ENCODE measurements at regions not wholly inside any gene's neighbourhood (a gene's known extent, or its start where the extent isn't known, plus 50 kb on each side); places are given as distances from the start of the nearest gene placed in this dataset.
A peak's percentile ranks its signal among the peaks of the same experiment; 100 is the strongest.

GRCh38 chr1:224496826-224497225 lies 62.2 kb upstream of the WDR26 start:
- no peaks in the 10 kb centered on the region for H3K27me3 ChIP-seq
- intact Hi-C loops (cut with DNase I) = no loop called here
- 79 to 97% methylated on average over 1 of the region's 1 CpG for WGBS, 2 donors
- H3K4me1 ChIP-seq = peaks cover 29% of the 10 kb centered on the region
- no peak for TF ChIP-seq POLR2A (IDR thresholded peaks at IDR 0.05)
- no peaks in the 10 kb centered on the region for H3K36me3 ChIP-seq (replicated peaks in 1 of 2; ENCODE audit: insufficient read depth in 1 of 2, low read depth in 2 of 2)
- no peak for DNase-seq
- no peak overlapping the region for H3K4me3 ChIP-seq
- no peak overlapping the region for H3K27ac ChIP-seq
- no peaks in the 10 kb centered on the region for H3K9me3 ChIP-seq
- no peak for ATAC-seq

GRCh38 chr1:224497714-224498573 lies 63.3 kb upstream of the WDR26 start:
- 52 to 53% methylated on average over 3 of the region's 3 CpGs for WGBS, 2 donors
- ATAC-seq (peak; percentile 43), DNase-seq (peak in 3 of 4 donors; percentile 27 to 62 (median 38))
- no peak overlapping the region for H3K4me3 ChIP-seq
- H3K36me3 ChIP-seq (replicated peaks in 1 of 2; ENCODE audit: insufficient read depth in 1 of 2, low read depth in 2 of 2) = no peaks in the 10 kb centered on the region
- no peaks in the 10 kb centered on the region for H3K27me3 ChIP-seq
- peaks cover 30% of the 10 kb centered on the region for H3K4me1 ChIP-seq
- peak overlapping the region; percentile 57 to 87 (median 80) for H3K27ac ChIP-seq
- no peak for TF ChIP-seq CTCF (IDR thresholded peaks at IDR 0.05)
- no peak for TF ChIP-seq POLR2A (IDR thresholded peaks at IDR 0.05)
- H3K9me3 ChIP-seq = no peaks in the 10 kb centered on the region
- intact Hi-C loops (cut with DNase I) = no loop called here

- peak; percentile 22 for ATAC-seq
- Histone ChIP-seq H3K36me3 (replicated peaks in 1 of 2; ENCODE audit: insufficient read depth in 1 of 2, low read depth in 2 of 2) (no peaks in the 10 kb centered on the region), H3K4me3 (no peak overlapping the region), H3K27me3 (no peaks in the 10 kb centered on the region), H3K4me1 (peaks cover 30% of the 10 kb centered on the region), H3K27ac (peak overlapping the region; percentile 57 to 87 (median 80)), H3K9me3 (no peaks in the 10 kb centered on the region)
- no peak for TF ChIP-seq CTCF (IDR thresholded peaks at IDR 0.05)
- peak in 2 of 3 donors; percentile 34 to 53 for TF ChIP-seq POLR2A (IDR thresholded peaks at IDR 0.05)
- 58 to 65% methylated on average over 12 of the region's 12 CpGs for WGBS, 2 donors
- intact Hi-C loops (cut with DNase I) = no loop called here
- peak; percentile 33 to 53 (median 41) for DNase-seq
These were observed 64.1 kb upstream of the WDR26 start for GRCh38 chr1:224498574-224499170.

- TF ChIP-seq POLR2A (IDR thresholded peaks at IDR 0.05) = no peak
- DNase-seq (no peak), ATAC-seq (no peak)
- Histone ChIP-seq H3K9me3 (no peaks in the 10 kb centered on the region), H3K27me3 (no peaks in the 10 kb centered on the region), H3K36me3 (replicated peaks in 1 of 2; ENCODE audit: insufficient read depth in 1 of 2, low read depth in 2 of 2) (no peaks in the 10 kb centered on the region), H3K4me1 (peaks cover 35% of the 10 kb centered on the region), H3K4me3 (no peak overlapping the region), H3K27ac (peak overlapping the region in 3 of 4 donors; percentile 76 to 87 (median 85))
- intact Hi-C loops (cut with DNase I) = no loop called here
- WGBS, 2 donors = 23 to 50% methylated on average over 2 of the region's 2 CpGs
These were observed 64.6 kb upstream of the WDR26 start for GRCh38 chr1:224499204-224499603.

- Histone ChIP-seq H3K9me3 (no peaks in the 10 kb centered on the region), H3K36me3 (replicated peaks in 1 of 2; ENCODE audit: insufficient read depth in 1 of 2, low read depth in 2 of 2) (no peaks in the 10 kb centered on the region), H3K27ac (no peak overlapping the region), H3K27me3 (no peaks in the 10 kb centered on the region), H3K4me1 (peaks cover 44% of the 10 kb centered on the region), H3K4me3 (no peak overlapping the region)
- WGBS, 2 donors = 78 to 88% methylated on average over 4 of the region's 4 CpGs
- TF ChIP-seq CTCF (IDR thresholded peaks at IDR 0.05) (no peak), POLR2A (IDR thresholded peaks at IDR 0.05) (no peak)
- intact Hi-C loops (cut with DNase I) = no loop called here
- DNase-seq = no peak
- ATAC-seq = no peak
These were observed 66.2 kb upstream of the WDR26 start for GRCh38 chr1:224500796-224501195.

Measured in body of pancreas (tissue), 4 donors.